GM10248 (cell line): ENCODE measurements at regions not wholly inside any gene's neighbourhood (a gene's known extent, or its start where the extent isn't known, plus 50 kb on each side); places are given as distances from the start of the nearest gene placed in this dataset.
"Not testable (repeated sequence)": the region's sequence is repeated elsewhere in the genome, so short reads cannot be mapped to it uniquely, and the experiment has no call there.

Source experiments
- CTCF ChIA-PET: fragments of 300-600 bp; sonication (Branson Sonifier 250); formaldehyde crosslinking; extraction: SDS; loops from one replicate; lab custom pipeline; 2021; ENCODE audit warnings: antibody characterized with exemption; lab: Yijun Ruan, JAX
- POLR2A ChIA-PET: fragments of 350-650 bp; sonication (Branson Sonifier 250); formaldehyde crosslinking; extraction: SDS; loops from one replicate; lab custom pipeline; 2020; ENCODE audit warnings: antibody characterized with exemption; lab: Yijun Ruan, JAX
- DNase-seq: peaks from one replicate; pipeline ENCODE4 v3.0.0; 2012; ENCODE audit errors: extremely low spot score
- TF ChIP-seq, protein P1 (sequence below): IDR thresholded peaks from 2 replicates; pipeline ENCODE4 v1.5.1; 2012; ENCODE audit warnings: mild to moderate bottlenecking, low read depth; ENCODE audit errors: extremely low read depth, missing control alignments, control extremely low read depth

DNA sequence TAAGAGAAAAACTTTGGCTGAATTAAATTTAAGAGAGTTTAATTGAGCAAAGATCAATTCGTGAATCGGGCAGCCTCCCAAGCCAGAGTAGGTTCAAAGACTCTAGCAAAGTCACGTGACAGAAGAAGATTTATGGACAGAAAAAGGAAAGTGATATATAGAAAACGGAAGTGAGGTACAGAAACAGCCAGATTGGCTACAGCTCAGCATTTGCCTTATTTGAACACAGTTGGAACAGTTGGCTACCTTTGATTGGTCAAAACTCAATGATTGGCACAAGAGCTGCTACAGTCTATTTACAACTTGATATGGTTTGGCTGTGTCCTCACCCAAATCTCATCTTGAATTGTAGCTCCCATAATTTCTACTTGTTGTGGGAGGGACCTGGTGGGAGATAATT, 102.6 kb downstream of the PLG start:
- CTCF ChIA-PET, result interaction anchor here (1.1 kb wide), 1 partner anchor 566 kb away, joined by 3 read pairs; no protein-coding TSS in a partner anchor
- DNase-seq, result no peak
- POLR2A ChIA-PET, result no interaction called here
- TF ChIP-seq, protein P1, sequence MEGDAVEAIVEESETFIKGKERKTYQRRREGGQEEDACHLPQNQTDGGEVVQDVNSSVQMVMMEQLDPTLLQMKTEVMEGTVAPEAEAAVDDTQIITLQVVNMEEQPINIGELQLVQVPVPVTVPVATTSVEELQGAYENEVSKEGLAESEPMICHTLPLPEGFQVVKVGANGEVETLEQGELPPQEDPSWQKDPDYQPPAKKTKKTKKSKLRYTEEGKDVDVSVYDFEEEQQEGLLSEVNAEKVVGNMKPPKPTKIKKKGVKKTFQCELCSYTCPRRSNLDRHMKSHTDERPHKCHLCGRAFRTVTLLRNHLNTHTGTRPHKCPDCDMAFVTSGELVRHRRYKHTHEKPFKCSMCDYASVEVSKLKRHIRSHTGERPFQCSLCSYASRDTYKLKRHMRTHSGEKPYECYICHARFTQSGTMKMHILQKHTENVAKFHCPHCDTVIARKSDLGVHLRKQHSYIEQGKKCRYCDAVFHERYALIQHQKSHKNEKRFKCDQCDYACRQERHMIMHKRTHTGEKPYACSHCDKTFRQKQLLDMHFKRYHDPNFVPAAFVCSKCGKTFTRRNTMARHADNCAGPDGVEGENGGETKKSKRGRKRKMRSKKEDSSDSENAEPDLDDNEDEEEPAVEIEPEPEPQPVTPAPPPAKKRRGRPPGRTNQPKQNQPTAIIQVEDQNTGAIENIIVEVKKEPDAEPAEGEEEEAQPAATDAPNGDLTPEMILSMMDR, result no peak

DNA sequence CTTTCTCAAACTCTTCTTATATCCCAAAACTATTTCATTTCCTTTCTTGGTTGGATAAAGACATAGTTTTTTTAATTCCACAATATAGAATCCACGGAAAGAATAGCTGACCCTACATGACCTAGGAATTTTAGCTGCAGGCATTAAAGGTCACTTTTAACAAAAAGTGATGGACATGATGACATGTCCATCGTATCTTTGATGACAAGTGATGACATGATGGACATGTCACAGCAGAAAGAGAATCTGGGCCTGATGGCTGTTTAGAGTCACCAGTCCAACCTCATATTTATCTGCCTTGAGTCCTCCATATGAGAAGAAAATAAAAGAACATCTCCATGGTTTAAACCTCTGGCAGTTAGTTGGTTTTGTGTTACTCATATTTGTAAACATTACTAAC, 106.2 kb downstream of the PLG start:
- CTCF ChIA-PET, result no interaction called here
- POLR2A ChIA-PET, result no interaction called here
- TF ChIP-seq, protein P1, result no peak
- no peak for DNase-seq

DNA sequence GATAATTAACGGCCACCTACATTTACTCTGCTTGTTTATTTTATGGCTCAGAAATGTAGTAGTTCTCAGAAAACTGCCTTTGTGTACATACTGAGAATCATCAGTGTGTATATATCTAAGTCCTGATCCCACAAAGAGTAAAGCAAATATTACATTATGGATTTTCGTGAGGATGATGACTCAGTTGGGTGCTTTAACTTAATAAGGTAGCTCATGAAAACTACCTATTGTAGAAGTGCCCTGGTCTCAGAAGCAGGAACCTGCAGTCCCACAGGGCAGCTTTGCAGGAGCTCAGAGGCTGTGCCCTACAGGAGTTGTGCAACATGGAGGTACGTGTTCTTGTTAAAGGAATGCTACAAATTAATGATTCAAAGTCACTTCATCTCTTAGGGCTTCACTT, 108.2 kb downstream of the PLG start:
- no peak for DNase-seq
- ChIA-PET CTCF (interaction anchor here (1.3 to 2.2 kb wide), 3 partner anchors 11 to 66 kb away, joined by 3 to 6 read pairs (median 4); no protein-coding TSS in a partner anchor), POLR2A (no interaction called here)
- TF ChIP-seq, protein P1, result no peak

DNA sequence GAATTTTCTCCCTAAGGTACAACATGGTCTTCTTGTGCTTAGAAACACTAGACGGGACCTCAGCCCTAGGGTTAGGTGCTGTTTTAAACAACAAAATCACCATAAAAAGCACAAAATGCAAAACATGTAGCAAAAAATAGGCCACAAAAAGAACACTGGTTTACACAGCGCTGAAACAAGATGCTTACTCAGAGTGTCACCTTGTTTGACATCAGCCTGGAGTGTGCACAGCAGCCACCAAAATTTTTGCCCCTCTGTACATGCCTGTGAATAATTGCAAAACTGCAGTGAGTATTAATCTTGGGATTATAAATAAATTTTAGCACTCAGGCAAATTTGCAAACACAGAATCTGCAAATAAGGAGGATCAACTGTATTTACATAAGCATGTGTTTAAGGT, 110.1 kb downstream of the PLG start:
- CTCF ChIA-PET, result no interaction called here
- POLR2A ChIA-PET, result no interaction called here
- DNase-seq, result no peak
- TF ChIP-seq, protein P1, result no peak

DNA sequence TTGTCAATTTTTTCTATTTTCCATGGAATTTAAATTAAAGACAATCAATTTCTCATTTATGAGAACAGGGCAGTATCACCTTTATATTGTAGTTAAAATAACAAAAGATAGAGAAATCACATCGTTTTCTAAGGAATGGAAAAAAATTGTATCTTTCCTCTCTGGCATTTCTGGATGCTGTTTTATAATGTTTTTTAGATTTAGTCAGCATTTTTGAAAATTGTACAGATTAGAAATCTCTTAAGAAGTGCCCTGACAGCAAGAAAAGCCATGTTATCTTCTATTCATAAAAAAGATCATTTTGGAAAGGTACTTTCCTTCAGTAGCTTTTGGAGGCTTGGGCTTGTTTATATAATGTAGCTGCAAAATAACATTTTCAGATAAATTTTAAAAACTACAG, 116.9 kb downstream of the PLG start:
- ChIA-PET POLR2A (no interaction called here), CTCF (no interaction called here)
- DNase-seq, result no peak
- TF ChIP-seq, protein P1, result no peak

DNA sequence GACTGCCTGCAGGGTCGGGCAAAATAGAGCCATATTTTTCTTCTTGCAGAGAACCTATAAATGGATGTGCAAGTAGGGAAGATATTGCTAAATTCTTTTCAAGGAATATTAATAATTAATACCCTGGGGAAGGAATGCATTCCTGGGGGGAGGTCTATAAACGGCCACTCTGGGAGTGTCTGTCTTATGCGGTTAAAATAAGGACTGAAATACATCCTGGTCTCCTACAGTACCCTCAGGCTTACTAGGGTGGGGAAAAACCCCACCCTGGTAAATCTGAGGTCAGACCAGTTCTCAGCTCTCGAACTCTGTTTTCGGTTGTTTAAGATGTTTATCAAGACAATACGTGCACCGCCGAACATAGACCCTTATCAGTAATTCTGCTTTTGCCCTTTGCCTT, 118.6 kb downstream of the PLG start:
- POLR2A ChIA-PET, DNase-seq: not testable (repeated sequence)
- CTCF ChIA-PET, result interaction anchor here (1.1 to 2.9 kb wide), 2 partner anchors 10 to 53 kb away, joined by 3 to 6 read pairs; no protein-coding TSS in a partner anchor

DNA sequence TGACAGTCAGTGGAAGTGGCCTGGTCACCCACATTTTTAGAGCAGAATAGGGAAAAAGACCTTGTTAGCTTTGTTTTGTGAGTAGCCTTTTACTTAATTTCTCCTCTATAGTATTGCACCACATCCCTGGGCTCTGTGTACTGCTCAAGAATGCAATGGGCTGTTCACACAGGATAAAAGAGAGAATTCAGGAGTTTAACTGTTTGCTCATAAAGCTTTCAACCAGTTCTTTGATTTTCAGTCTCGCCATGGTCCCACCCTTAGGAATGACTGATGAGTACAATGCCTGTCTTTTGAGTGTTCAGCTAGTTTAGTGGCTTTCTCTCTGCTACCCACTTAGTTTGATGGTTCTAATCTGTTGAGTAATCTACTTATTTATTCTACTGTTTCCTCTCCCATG, 129.7 kb downstream of the PLG start:
- ChIA-PET POLR2A (no interaction called here), CTCF (no interaction called here)
- no peak for DNase-seq
- TF ChIP-seq, protein P1, result no peak
